Putamen (tissue), 1 donor: ENCODE measurements at regions not wholly inside any gene's neighbourhood (a gene's known extent, or its start where the extent isn't known, plus 50 kb on each side); places are given as distances from the start of the nearest gene placed in this dataset.
A peak's percentile ranks its signal among the peaks of the same experiment; 100 is the strongest.
"Not testable (repeated sequence)": the region's sequence is repeated elsewhere in the genome, so short reads cannot be mapped to it uniquely, and the experiment has no call there.

Experiments
- DNase-seq: peaks from one replicate; pipeline ENCODE4 v3.0.0-alpha.2; 2016; ENCODE audit warnings: low spot score

DNA sequence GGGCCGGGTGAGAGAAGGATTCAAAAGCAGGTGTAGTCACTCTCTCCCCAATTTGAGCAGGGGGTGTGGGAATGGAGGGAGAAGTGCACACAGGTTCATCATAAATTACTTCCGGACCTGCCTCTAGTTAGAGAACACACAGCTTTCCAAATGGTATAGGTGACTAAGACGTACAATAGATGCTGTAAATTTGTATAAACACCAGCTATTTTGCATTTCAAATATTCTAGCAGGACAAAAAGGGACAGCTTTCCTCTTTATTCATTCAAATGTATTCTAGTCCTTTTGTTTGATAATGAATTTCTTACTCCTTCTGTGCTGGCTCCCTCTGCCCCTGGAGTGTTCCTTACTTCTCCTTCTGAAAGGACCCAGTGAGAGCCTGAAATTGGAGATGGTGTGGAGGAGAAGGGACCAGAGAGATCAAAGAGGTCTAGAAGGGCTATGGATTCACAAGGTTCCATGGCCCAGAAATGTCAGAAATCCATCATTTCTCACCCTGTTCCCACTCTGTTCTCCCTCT, 53.2 kb upstream of the SH3BP4 start:
- DNase-seq, result no peak

- DNase-seq, result not testable (repeated sequence)
These were observed 63.4 kb upstream of the SH3BP4 start for GRCh38 chr2:234888442-234888841.

GRCh38 chr2:234887195-234887594, 64.6 kb upstream of the SH3BP4 start:
- no peak for DNase-seq

GRCh38 chr2:234885886-234886285, 65.9 kb upstream of the SH3BP4 start:
- DNase-seq, result no peak

- no peak for DNase-seq
These were observed 66.7 kb upstream of the SH3BP4 start for GRCh38 chr2:234885118-234885517.

GRCh38 chr2:234884591-234884990, 67.2 kb upstream of the SH3BP4 start:
- DNase-seq, result no peak

DNA sequence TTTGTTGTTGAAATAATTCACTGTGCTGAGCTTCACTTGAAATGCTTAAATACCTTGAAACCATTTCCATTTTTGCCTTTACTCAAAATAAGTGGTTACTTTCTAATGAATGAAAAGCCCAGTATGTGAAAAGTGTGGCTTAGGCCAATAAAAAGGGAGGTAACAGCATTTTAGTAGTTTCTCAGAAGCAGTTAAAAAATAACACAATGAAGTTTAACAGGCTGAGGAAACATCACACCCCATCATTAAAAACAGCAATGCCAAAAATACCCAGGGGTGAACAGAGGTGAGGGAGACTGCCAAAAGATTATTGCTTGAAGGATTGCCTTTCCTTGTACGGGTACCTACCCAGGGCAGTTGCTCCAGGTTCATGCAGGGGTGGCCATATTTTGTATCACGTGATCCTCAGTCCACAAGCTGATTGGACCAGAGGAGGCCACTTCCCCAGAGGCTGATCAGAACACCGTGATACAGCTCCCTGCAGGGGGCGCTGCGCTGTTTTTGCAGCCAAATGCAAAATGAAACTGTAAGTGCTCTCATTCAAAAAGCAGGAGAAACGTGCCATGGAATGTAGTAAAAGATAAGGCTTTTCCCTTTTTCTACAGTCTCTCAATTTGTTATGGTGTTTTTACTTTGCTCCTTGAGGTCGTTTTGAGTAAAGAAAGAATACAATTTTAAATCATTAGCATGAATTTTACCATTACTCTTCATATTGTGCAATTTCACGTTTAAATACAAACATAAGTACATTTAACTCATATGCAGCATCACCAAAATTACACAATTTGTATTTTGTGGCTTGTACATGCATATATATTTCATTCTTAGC, 70.2 kb upstream of the SH3BP4 start:
- peak; percentile 94 for DNase-seq

DNA sequence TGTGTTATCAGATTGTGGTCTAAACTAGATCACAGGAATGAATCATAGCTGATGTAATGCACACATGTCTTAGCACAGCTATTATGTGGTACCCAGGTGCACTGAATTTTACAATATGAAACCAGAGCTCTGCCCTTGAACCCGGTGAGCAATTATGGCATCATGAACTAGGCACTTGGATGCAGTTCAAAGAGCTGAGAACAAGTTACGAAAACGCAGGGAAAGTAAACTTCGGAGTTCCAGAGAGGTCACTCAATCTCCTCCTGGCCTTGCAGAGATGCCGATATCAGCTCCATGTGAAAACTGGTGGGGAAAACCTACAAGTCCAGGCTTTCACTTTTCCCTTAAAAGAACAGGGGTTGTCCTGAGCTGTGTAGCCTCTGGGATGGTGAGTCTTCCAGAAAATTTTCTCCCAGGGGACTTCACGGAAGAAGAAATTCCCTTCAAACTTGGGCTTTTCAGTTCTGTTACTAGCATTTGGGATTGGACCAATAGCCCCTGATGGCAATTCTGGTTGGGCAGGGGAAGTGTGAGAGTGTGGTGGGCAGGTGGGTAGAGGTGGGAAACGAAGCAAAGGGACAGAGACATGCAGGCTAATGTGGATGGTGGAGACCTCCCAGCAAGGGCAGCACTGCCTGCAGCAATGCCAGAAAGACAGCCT, 71.1 kb upstream of the SH3BP4 start:
- no peak for DNase-seq

DNA sequence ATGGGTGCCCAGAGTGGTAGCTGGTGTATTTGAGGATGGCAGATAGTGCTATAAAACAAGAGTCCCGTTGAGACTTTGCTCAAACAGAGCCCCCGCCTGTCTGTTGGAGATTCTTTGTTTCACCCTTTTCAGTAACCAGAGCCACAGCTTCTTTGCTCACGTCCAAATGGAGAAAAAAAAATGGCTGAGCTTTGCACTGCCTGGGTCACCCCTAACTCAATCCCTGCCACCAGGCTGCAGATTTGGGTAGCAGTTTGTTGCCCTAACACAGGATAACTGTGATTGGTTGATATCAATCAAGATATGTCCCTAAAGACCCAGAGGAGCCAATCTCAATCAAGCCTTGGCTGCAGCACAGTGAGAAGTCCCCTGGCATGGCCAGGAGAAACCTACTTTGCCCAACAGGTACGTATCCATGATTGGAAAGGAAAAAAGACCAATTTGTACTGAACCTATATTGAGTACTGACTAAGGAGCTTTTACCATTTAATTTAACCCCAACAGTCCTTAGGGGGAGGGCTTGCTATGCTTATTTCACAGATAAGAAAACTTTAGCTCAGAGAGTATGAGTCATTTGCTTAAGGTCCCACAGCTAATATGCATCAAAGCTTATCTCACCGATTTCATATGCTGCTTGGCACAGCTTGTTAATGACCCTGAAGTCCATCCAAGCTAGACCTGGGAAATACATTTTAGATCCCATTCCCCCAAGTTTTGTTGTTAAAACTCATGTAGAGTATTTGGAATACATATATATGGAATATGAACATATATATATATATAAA, 72.0 kb upstream of the SH3BP4 start:
- no peak for DNase-seq

GRCh38 chr2:234876621-234877020, 75.2 kb upstream of the SH3BP4 start:
- DNase-seq, result not testable (repeated sequence)

DNA sequence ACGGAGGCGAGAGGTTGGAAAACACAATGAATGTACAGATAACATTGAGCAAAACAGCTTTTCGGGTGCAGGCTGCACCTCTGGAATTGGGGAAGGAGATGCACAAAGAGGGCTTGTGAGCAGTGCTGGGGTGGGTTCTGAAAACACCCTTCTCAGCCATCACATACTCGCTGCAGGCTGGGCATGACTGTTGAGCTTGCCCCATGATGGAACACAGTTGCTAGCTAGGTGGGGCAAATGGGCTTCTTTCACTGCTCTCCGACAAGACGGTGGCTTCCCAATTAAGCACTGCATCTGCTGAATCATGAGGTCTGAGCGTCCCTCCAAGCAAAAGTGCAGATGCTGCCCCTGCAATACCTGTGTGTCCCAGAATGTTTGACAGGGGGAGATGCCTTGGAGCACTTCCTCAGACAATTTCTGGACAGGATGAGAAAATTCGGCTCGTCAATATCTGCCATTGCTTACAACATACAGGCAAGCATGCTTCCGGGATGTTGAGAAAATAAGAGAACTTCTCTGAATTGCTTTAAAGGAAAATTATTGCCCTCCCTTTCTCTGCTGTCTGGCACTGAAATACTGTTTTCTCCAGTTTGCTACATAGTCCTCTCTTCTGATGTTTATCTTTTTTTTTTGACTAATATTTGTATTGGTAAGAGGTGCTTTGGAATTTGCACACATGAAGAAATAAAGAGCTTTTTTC, 77.3 kb upstream of the SH3BP4 start:
- DNase-seq, result no peak

GRCh38 chr2:234873828-234874173, 78.0 kb upstream of the SH3BP4 start:
- no peak for DNase-seq

- no peak for DNase-seq
These were observed 78.6 kb upstream of the SH3BP4 start for GRCh38 chr2:234873103-234873827.

DNA sequence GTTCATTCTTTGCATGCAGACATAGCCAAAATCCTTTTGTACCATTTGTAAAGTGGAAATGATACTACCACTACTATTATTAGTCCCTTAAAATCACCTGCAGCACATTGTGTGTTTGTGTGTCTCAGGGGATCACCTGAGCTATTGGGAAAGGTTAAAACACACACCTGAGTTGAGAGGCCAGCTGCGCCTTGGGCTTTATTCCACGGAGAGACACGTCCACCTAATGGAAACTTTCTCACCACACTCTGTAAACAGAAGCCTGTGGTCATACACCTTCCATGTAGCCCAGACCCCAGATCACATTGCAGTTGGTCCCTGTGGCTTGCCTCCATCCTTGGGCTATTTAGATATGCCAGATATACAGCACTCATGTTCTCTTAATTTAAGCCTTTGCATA, 81.8 kb upstream of the SH3BP4 start:
- no peak for DNase-seq

GRCh38 chr2:234869164-234869563, 82.7 kb upstream of the SH3BP4 start:
- DNase-seq, result no peak

GRCh38 chr2:234867882-234868285, 83.9 kb upstream of the SH3BP4 start:
- no peak for DNase-seq

- no peak for DNase-seq
These were observed 86.2 kb upstream of the SH3BP4 start for GRCh38 chr2:234865586-234865985.

DNA sequence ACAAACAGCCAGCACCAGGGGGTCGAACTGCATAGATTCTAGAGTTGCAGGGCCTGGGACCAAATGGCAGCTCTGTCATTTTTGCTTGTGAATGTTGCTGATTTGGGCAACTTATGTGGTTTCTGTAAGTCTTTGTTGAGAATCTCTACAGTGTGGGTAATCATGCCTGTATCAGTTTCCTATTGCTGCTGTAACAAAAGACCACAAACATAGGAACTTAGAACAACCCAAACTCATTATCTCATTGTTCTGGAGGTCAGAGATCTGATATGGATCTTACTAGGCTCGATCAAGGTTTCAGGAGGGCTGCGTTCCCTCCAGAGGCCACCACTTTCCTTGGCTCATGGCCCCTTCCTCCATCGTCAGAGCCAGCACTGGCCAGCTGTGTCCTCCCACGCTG, 86.8 kb upstream of the SH3BP4 start:
- no peak for DNase-seq

DNA sequence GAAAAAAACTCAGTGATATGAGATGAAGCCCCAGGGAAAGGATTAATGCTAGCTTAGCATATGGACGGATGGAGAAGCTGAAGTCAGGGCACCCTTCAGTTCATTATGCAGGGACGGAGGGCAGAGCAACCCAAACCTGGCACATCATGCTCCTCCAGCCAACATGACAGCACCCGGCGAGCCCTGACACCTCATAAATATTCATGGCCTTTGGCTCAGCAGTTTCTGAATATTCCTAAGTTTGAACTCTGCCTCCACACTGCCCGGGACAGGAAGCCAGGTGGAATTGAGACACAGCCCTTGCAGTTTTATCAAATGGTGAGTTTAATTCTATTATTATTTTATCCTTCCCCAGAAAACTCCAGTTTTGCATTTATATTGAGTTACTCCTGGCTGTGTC, 87.3 kb upstream of the SH3BP4 start:
- DNase-seq, result no peak

GRCh38 chr2:234863043-234863934, 88.5 kb upstream of the SH3BP4 start:
- DNase-seq, result peak; percentile 37
